AG08396 (cell line): ENCODE measurements at regions not wholly inside any gene's neighbourhood (a gene's known extent, or its start where the extent isn't known, plus 50 kb on each side); places are given as distances from the start of the nearest gene placed in this dataset.
"Not testable (repeated sequence)": the region's sequence is repeated elsewhere in the genome, so short reads cannot be mapped to it uniquely, and the experiment has no call there.

ENCODE experiments used
- DNase-seq: peaks from one replicate; pipeline ENCODE4 v3.0.0; 2012; ENCODE audit warnings: low spot score, mixed read lengths

DNA sequence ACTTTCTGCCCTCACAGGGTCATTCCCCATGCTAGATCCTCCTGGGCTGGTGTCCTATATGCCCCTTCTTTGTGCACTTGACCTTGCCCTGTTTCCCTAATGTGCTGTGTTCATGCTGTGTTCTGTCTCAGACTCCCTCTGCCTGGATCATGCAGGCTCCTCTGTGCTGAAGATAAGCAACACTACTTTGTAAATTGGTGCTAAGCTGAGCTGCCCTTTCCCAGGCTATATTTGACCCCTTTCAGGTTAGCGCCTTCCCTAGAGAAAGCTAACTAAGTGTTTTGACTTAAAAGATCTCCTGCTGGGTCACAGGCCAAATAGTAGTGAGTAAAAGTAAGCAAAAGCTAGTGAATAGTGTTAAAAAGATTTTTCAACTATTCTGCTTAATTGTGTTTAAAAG, 257.2 kb upstream of the RGPD4 start:
- no peak for DNase-seq

DNA sequence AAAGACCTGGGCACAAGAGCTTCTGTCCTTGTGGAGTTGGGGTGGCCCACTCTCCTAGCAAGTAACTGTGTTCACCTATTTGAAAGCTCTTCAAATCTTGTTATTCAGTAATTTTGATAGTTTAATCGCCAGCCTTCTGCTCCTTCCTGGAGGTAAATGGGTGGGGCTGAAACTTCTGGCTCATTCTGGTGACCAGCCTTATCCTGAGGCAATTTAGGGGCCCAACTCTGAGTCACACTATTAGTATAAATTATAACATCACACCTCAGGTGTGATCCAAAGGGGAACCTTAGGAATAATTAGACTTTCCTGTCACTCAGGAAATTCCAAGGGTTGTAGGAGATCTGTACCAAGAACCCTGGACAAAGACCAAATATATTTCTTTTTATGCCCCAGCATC, 255.8 kb upstream of the RGPD4 start:
- no peak for DNase-seq

DNA sequence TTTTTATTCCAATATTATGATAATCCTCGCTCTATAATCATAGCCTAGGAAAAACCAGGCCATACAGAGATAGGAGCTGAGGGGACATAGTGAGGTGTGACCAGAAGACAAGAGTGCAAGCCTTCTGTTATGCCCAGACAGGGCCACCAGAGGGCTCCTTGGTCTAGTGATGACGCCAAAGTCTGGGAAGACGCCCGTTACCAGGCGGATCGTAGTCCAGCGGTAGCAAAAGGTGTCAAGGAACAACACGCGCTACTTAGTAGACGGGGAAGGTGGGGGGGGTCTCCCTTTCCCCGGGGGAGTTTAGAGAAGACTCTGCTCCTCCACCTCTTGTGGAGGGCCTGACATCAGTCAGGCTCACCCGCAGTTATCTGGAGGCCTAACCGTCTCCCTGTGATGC, 253.8 kb upstream of the RGPD4 start:
- not testable (repeated sequence) for DNase-seq

DNA sequence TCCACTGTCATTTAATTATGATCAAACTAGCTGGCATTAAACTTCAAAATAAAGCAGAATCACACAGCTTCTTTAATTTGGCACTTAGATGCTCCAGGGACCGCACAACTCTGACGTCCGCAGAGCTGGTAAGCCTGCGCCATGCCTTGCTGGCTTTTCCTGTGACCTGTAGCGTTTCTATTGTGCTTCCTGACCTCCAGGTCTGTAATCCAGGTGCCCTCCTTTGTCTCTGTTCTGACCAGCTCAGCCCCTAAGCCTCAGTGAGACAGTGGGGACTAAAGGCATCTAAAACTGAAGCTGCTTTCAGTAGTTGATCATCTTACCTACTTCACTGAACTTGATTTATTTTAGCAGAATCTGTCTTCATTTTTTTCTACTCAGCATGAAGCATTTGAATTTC, 249.7 kb upstream of the RGPD4 start:
- no peak for DNase-seq

DNA sequence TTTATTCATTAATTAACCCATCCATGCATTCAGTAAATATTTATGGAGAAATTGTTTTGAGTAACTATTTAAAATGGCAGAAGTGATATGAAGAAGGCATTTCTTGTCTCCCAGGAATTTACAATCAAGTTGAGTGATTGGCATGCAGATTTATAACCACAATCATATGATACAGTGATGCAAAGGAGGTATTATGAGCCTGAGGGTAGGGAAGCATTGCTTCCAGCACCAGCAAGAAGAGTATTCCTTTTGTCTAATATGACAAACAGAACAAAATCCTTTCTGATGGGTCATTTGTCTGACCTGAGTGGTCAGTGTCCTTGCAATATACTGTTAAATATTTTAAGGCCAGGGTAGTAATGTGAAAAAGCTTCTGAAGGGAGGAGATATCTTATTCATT, 244.2 kb upstream of the RGPD4 start:
- no peak for DNase-seq

DNA sequence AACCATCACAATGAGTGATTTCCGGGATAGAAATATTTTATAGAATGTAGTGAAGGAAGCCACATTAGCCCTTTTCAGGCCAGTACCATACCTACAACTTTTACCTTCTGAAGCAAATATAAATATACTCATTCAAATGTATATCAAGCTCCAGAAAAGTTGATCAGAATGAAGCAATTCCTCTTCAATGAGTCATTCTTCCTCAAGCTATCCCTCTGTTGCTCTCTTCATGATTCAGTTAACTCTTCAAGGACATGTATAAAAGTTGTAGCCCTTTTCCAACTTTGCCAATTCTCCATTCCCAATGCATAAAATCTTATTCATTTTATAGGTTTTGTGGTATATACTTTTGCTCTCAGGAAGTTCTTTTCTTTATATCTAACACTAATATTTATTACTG, 242.1 kb upstream of the RGPD4 start:
- DNase-seq, result no peak

DNA sequence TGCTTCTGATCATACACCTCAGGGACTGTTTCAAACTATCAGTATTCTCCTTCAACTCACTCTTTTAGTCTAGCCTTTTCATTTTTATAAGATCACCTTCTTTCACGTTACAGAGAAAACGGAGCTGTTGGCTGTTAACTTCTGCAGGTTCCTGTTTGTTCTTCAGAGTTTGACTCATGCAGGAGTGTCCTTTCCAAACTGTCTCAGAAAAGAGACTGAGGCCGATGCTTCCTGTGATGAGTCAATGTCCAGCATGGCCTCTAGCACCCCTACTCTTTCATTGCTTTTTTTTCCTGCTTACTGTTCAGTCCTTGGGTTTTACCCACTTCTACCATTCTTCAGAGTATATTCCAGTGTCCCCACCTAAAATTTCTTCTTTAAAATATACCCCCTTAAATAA, 240.8 kb upstream of the RGPD4 start:
- DNase-seq, result no peak

DNA sequence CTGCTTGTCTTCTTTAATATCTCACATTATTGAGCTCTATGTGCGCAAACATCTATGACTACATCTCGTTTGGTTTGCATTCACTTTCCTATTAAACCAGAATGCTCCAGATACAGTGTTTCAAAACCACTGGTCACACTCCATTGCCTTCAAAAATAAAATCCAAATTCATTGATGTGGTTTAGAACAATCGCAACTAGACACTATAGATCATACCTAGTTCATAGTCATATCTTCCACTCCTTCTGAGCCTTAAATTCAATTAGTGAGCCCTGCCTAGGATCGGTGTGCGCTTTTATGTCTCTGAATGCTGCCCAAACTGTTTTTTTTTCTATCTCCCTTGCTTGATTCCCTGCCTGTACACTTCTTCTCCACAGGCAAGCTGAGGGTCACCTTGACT, 238.5 kb upstream of the RGPD4 start:
- DNase-seq, result no peak

DNA sequence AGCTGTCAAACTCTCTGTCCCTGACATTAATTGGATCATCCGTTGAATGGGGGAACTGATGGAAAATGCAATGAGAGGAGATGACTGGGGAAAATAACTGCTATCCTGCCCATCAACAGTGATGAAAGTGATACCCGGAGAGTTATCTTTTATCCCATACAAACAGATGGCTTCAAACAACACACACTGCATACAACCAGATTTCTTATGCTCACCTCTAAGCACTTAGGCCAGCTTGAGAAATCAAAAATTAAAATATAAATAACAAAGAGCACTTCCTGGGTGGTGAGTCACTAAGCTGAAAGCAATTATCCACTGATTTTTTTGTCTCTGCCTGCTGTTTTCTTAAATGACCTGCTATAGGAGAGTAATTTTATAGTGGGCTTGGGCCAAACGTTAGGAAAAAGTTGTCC, 237.6 kb upstream of the RGPD4 start:
- DNase-seq, result no peak

DNA sequence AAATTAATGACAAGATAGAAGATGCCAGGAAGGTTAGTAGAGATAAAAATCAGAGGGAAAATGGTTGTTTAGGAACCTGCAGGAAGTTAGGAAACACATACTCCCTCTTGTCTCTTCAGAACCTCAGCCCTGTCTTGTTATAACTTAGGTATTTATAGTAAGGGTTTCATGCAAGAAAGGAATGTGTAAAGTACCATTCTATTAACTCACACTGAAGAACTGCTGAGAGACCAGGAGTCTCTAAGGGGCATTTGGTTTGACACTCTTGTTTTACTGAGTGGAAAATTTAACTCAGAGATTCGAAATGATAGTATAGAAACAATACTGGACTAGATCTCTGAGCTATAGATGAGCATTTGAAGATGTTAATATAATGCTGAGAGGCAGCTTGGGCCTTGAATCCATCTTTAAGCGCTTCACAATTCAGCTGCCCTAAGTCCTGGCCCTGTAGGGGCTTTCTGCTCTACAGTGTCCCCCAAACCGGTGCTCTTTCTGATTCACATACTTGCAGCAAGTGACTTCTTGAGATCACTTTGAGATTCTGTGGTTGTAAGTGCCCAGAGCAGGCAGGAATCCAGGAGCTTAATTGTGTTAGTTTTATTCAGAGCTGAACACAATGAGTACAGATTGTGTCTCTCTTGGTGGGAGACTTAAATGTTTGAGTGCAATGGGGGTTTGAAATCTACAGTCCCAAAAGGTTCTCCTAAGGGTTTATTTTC, 235.0 kb upstream of the RGPD4 start:
- no peak for DNase-seq

DNA sequence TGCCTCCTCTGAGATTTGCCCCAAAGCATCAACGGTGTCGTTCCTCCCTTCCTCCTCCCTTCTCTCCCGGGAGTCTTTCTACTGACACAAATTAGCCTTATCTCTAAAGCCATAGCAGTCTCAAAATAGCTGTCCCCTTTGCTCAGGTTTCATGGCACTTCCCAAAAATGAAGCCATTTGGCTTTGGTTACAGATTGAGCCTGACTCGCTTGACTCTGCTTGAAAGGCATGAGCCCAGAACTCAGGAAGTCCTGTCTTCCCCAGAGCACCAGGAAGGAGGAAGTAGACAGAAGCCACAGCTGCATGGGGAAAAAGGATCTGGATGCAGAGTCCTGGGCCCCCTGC, 234.4 kb upstream of the RGPD4 start:
- no peak for DNase-seq

DNA sequence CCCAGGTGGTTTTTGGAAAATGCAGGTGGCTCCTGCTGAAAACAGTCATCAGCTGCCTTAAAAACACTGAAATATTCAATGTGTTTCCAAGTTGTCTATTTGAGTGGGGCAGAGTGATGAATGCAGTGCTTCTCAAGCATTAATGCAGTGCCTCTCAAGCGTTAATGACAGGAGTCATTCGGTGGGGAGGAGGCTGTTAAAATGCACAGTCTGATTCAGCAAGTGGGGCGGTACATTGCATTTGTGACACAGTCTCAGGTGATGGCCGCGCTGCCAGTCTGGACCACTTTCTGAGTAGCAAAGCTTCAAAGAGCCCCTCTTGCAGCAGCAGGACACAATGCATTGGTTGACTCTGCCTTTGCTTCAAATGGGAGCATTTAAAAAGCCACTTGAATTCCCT, 231.4 kb upstream of the RGPD4 start:
- no peak for DNase-seq

DNA sequence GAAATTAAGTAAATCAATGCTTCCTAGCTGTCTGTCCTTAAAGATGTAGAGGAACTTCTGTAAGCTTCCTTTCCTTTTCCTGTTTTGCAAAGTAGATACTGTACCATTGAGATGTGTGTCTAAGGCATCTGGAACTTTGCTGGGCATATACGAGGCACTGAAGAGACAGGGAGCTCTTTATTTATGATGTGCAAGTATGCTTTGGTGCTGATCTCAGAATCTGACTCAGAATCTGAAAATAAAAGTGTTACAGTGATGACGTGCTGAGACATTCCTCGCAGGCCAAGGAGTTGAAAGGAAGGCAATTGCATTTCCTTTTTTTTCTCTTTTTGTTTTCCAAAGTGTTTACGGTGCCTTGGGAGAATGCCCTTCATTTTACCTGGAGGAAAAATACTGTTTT, 230.9 kb upstream of the RGPD4 start:
- peak; percentile 23 for DNase-seq

DNA sequence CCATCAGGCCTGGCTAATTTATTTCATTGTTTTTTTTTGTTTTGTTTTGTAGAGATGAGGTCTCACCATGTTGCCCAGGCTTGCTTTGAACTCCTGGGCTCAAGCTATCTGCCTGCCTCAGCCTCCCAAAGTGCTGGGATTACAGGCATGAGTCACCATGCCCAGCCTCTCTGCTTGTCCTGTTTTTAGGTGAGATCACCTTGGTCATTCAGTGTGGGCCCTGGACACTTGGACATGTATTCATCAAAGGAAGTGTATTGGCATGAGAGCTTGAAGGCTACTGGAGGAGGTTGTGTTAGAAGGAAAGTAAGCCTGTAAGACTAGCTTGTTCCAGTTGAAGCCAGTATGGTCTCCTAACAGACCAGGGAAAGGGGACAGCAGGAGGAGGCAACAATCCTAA, 229.2 kb upstream of the RGPD4 start:
- no peak for DNase-seq

DNA sequence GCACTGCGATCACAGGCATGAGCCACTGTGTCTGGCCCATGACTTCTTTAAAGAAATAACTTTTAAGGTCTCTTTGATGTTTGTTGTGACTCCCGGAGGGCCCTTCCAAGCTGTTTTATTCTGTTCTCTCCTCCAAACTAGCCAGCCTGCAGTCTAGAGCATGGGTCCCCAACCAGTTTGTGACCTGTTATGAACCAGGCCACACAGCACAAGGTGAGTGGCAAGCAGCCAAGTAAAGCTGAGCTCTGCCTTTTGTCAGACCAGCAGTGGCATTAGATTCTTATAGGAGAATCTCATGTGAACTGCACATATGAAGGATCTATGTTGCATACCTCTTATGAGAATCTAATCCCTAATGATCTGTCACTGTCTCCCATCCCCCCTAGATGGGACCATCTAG, 223.9 kb upstream of the RGPD4 start:
- DNase-seq, result no peak

DNA sequence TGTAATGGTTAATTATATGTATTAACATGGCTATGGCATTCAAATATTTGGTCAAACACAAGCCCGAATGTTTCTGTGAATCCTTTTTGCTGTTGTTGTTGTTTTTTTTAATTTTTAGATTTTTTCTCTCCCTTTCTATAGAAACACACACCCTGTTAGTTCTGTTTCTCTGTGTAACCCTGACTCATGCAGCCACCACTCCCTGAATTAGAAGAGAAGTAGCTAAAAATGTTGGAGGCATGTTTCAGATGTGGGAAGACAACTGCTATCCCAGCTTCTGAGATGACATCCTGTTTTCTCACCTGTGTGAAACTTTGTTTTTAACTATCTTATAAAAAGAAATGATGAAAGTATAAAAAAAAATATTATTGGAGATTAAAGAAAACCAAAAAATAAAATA, 219.6 kb upstream of the RGPD4 start:
- DNase-seq, result no peak

DNA sequence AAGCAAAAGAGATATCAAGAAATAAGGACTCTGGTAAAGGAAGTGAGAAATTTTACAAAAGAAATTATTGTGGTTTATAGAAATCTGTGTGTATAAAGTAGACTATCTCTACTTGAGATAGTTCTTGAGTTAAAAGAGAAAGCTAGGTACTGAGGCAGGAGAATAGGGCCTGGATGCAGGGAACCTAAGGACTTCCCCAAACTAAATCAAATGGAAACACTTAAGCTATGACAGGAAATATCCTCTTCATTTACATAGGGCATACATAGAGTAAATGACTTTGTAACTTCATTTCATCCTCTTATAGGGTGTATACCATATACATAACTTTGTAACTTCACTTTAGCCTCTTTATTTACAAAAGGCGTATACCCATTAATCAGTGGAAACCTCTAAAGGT, 219.2 kb upstream of the RGPD4 start:
- no peak for DNase-seq

DNA sequence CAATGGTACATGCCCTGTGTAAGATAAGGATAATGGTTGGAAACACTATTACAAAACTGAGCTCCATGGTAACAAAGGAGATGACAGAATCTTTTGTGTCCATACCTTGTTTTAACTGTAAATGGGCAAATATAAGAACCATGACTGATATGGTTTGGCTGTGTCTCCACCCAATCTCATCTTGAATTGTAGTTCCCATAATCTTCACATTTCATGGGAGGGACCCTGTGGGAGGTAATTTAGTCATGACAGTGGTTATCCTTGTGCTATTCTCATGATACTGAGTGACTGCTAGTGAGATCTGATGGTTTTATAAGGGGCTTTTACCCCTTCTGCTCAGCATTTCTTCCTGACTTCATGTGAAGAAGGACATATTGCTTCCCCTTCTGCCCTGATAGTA, 211.7 kb upstream of the RGPD4 start:
- DNase-seq, result no peak

DNA sequence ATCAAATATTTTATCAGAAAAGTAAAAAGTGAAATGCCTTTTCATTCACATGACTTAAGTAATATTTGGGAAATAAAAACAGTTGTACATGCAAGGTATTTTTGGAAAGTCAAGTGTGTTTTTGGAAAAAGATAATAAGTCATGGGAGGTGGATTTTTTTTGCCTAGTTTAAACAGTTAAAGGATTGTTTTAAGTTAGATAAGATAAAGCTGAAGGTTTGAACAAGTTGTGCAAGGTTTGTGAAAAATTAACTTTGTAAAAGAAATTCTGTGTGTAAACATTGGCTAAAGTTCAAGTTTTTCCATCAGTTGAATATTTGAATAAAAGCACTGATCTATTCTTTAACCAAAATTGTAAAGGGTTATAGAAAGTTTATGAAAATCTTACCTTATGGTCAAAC, 207.9 kb upstream of the RGPD4 start:
- no peak for DNase-seq

DNA sequence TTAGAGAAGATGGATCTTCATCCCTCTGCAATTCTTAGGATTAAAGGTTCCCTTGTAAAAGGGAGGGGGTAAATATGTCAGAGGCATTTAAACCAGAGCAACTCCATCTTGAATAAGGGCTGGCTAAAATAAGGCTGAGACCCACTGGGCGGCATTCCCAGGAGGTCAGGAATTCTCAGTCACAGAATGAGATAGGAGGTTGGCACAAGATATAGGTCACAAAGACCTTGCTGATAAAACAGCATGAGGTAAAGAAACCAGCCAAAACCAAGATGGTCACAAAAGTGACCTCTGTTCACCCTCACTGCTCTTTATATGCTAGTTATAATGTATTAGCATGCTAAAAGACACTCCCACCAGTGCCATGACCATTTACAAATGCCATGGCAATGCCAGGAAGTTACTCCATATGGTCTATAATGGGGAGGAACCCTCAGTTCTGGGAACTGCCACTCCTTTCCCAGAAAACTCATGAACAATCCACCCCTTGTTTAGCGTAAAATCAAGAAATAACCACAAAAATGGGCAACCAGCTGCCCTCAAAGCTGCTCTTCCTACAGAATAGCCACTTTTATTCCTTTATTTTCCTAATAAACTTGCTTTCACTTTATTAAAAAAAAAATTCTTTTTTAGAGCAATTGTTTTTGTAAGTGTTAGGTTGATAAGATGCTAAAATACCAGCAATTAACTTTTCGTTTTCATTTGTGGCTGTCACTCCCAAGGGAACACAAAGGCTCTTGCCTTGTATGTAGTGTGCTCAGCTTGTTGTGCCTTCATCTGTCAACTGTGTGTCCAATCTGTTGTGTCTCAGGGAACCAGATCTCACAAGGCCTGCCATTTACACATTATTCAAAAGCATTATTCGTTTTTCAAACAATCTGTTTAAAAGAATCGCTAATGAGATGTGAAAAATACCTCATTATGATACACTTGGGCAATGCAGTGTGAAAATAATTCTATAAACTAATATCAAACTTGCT, 205.2 kb upstream of the RGPD4 start:
- DNase-seq, result no peak

DNA sequence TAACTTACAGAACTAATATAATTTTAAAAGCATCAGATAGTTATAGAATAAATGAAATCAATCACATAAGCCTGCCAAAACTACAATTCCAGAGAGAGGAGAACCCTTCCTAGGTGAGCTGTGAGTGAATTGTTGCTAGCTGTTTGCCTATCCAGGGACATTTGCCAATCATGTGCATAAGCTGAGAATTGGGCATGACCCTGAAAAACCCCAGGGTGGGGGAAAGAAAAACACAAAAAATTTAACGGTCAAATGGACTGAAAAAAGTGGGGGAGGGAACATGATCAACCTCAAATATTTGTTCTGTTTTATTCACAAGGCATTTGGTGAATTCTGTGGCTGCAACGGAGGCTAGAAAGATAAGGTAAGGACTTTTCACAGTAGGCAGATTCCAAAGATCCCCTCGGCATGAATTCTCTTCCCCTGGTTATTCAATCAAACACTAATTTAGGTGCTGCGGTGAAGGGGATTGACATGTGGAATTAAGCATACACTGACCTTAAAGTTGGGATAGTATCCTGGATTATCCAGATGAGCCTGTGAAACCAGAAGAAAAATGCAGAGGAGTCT, 203.9 kb upstream of the RGPD4 start:
- no peak for DNase-seq

DNA sequence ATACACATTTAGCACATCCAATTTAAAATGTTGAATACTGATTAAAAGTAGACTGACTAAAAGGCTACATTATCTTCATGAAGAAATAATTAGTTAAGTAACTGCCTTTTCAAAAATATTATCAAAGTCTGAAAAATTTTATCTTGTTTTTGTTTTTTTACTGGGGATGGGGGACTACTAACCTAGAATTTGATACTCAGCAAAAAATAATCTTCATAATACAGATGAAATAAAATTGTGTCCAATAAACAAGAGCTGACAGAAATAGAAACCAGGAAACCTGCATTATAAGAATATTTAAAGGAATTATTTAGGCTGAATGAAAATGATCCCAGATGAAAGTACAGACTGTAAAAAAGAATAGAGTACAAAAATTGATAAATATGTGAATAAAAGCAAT, 200.7 kb upstream of the RGPD4 start:
- DNase-seq, result no peak

DNA sequence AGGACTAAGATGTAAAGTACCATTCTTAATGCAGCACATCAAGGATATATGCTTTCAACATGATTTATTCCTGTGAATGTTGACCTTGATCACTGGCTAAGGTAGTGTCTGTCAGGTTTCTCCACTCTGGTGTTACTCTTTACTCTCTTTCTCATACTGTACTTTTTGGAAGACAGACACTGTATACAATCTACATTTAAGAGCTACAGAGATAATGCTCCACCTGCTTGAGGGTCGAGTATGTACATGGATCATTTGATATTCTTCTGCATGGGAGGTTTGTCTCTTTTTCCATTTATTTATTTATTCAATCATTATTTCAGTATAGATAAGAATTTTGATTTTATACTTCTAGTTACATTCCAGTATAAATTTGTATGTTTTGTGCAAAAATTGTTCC, 199.5 kb upstream of the RGPD4 start:
- no peak for DNase-seq
